SK-N-SH (cell line): ENCODE measurements at regions not wholly inside any gene's neighbourhood (a gene's known extent, or its start where the extent isn't known, plus 50 kb on each side); places are given as distances from the start of the nearest gene placed in this dataset.

ENCODE experiments used
- CTCF ChIP-seq: fragments of 200-600 bp; sonication (generic); IDR thresholded peaks from 2 replicates; pipeline ENCODE4 v1.6.1; 2017; ENCODE audit warnings: antibody characterized with exemption, mild to moderate bottlenecking, moderate library complexity
- FOXM1 ChIP-seq: IDR thresholded peaks from 2 replicates; pipeline ENCODE4 v1.4.0; 2012; ENCODE audit warnings: low read depth, mild to moderate bottlenecking
- POLR2AphosphoS5 ChIP-seq: IDR thresholded peaks from 2 replicates; pipeline ENCODE4 v1.6.1; 2012; ENCODE audit warnings: low read depth, low read length
- RAD21 ChIP-seq: IDR thresholded peaks from 2 replicates; pipeline ENCODE4 v1.6.1; 2012; ENCODE audit warnings: mild to moderate bottlenecking, low read length
- TEAD4 ChIP-seq: IDR thresholded peaks from 2 replicates; pipeline ENCODE4 v1.4.0; 2012; ENCODE audit warnings: mild to moderate bottlenecking, borderline replicate concordance; ENCODE audit not compliant: insufficient read depth
- TF ChIP-seq, protein P1 (sequence below): IDR thresholded peaks from 2 replicates; pipeline ENCODE4; 2012

DNA sequence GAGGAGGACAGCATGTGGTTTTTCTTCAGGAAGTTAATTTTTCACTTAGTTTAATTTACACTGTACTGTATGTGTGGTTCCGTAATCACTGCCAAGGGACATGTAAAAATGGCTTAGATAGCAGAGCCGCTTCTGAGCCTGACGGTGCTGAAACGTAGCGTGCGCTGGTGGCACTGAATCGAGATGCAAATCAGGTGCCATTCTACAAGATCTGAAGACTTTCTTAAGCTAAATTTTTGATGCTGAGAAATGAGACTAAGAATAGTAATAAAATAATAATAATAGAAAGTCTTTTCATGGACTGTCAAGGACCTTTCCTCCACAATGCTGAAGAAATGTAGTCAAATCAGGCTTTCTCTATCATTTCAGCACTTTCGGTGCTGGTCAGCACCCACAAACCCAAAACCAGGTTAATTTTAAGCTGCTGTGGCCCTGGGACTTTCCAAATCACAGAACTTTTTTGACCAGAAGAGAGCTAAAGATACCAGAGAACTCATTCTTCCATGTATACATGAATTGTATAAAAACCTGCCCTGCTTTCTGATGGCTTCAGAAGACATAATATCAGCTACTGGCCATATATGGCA lies 183.3 kb upstream of the LMO3 start:
- TF ChIP-seq, protein P1, sequence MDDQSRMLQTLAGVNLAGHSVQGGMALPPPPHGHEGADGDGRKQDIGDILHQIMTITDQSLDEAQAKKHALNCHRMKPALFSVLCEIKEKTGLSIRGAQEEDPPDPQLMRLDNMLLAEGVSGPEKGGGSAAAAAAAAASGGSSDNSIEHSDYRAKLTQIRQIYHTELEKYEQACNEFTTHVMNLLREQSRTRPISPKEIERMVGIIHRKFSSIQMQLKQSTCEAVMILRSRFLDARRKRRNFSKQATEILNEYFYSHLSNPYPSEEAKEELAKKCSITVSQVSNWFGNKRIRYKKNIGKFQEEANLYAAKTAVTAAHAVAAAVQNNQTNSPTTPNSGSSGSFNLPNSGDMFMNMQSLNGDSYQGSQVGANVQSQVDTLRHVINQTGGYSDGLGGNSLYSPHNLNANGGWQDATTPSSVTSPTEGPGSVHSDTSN = no peak
- TF ChIP-seq FOXM1 = no peak
- no peak for TF ChIP-seq POLR2AphosphoS5
- TF ChIP-seq CTCF = no peak
- no peak for TF ChIP-seq RAD21
- TF ChIP-seq TEAD4 = no peak
